Activated T-cell treated with anti-CD3 and anti-CD28 coated beads for 4 hours (primary cell): ENCODE measurements at regions not wholly inside any gene's neighbourhood (a gene's known extent, or its start where the extent isn't known, plus 50 kb on each side); places are given as distances from the start of the nearest gene placed in this dataset.
"Not testable (repeated sequence)": the region's sequence is repeated elsewhere in the genome, so short reads cannot be mapped to it uniquely, and the experiment has no call there.

Experiments used
- DNase-seq: peaks from one replicate; pipeline ENCODE4 v3.0.0-alpha.2; 2020

DNA sequence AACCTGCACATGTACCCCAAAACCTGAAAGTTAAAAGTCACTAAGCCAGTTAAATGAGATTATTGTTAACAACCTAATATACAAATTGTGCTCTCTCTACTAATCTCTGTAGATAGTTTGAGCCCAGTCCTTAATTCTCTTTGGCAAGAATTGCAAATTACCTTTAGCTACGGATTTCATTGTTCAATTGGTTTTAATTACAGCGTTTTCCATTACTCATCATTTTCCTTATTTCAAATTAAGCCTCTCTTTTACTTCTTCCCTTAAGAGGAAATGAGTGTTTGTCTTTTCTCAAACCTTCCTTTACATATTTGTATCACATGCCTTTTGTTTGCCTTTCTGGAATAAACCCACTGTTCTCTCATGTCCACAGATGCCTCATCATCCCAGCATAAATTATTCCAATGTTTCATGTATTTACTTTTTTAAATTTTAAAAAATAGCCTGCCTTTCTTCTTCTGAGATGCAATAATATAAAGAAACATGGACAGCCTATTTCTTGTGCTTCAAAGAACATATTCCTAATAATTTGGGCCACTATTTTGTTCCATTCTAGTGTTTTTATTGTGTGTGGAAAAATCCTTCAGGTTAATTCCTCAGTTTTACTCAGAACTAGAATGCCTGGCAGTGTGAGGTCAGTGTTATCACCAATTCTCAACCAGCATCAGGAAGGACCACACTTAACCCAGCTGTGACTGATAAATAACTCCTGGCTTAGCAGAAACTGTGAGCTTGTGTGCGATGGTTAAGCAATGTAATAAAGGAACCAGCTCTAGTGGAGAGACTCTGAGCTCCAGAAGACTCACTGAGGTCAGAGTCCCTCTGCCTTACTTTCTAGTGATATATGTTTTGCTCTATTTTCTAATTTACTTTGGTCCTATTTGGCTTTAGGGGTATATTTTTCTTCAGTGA lies 600.5 kb downstream of the LTN1 start:
- DNase-seq, result no peak

DNA sequence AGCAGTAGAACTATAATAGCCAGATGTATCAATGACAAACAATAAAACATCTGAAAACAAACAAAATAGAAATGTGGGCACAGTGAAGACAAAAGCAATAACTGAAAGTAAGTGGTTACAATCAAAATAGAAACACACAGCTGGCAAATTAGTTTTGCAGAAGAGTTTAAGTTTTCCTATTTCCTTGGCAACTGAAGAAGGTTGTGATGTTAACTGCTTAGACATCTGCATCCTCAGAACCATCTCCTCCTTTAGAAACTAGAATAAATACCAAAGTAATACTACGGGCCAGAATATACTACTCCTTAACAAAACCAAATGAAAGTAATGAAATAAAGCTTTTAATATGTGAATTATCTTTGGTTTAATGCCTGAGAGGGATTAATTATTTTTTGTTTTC lies 605.5 kb downstream of the LTN1 start:
- DNase-seq, result no peak

DNA sequence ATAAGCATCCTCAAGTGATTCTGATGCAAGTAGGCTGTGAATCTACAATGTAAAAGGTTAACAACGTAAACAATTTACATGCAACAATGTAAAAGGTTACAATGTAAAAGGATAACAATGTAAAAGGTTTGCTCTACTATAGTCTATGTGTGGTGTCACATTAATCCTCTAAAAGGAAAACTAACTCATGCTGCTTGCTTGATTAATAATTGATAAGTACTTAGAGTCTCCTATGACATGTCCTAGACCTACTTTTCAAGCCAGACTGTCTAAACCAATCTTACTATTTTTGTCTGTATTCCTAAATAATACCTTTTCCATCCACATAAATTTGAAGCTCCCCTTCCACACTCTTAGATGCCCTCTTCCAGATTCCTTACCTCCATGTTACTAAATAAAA lies 606.8 kb downstream of the LTN1 start:
- no peak for DNase-seq

GRCh38 chr21:28381000-28381745 lies 611.5 kb downstream of the LTN1 start:
- not testable (repeated sequence) for DNase-seq

GRCh38 chr21:28380241-28380640 lies 612.4 kb downstream of the LTN1 start:
- no peak for DNase-seq

DNA sequence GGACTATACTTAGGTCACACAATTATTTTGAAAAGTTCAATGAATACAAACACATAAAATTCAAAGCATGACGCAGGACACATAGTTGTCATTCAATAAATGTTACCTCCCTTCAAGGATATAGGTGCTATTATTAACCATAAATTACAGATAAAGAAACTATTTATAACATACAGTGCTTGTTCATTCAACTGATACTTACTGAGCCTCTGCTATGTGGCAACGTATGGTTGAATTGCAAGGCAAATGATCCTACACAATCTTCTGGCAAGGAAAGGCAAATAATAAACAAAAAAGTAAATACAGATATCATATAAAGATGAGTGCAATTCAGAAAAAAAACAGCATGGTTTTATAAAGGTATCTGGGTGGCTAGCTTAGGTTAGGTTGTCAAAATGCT lies 614.7 kb downstream of the LTN1 start:
- DNase-seq, result no peak

DNA sequence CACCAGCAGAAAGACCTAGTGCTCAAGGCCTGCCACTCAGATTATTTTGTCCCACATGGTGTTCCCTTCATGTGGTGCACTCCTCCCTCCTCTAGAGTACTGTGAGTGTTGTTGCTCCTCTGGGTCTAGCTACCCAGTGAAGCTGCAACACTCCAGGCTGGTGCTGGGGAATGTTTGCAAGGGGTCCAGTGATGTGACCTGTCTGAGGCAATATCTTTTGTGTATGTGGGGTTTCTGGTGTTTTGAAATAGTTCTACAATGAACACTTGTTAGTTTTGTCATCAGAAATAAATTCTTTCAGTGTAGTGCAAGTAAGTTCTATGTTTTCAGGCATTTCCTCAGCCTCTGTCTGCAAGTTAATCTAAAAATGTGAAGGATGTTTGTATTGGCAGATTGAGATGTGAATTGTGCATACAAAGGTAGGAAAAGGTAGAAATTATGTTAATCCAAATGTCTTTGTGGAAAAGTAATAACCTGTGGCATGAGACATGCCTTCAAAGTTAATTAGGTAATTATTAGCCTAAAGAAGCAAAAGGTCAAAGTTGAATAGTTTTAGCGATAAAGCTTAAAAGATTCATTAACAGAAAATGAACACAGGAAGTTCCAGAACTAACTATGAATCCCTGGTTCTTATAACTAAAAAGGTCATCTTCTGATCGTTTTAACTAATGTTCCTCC lies 616.8 kb downstream of the LTN1 start:
- DNase-seq, result no peak

DNA sequence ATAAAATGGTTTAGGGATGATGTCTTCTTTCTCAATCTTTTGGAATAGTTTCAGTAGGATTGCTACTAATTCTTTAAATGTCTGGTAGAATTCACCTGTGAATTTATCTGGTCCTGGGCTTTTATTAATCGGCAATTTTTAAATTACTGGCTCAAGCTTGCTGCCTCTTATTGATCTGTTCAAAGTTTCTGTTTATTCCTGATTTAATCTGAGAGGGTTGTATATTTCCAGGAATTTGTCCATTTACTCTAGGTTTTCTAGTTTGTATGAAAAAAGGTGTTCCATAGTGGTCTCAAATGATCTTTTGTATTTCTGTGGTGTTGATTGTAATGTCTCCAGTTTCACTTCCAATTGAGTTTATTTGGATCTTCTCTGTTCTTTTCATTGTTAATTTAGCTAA lies 617.8 kb downstream of the LTN1 start:
- DNase-seq, result no peak

DNA sequence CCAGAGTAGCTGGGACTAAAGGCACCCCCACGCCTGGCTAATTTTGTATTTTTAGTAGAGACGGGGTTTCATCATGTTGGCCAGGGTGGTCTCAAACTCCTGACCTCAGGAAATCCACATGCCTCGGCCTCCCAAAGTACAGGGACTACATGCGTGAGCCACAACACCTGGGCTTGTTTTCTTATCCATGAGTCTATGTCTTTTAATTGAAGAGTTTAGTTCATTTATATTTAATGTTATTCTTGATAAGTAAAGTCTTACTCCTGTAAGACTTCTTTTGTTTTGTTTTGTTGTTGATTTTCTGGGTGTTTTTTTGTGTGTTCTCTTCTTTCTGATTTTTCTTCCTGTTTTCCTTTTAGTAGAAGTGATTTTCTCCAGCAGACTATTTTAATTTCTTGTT lies 621.0 kb downstream of the LTN1 start:
- DNase-seq, result no peak

DNA sequence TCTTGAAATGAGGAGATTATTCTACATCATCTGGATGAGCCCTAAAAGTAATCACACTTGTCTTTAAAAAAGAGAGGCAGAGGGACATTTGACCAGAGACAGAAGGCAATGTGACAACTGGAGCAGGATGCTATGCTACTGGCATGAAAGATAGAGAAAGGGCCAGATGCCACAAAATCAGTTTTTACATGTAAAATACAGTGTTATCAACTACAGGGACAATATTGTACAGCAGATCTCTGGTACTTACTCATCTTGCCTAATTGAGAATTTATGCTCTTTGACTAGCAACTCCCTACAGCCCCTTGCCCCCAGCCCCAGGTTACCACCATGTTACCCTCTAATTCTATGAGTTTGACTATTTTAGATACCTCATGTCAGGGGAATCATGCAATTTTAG lies 633.4 kb downstream of the LTN1 start:
- DNase-seq, result no peak

DNA sequence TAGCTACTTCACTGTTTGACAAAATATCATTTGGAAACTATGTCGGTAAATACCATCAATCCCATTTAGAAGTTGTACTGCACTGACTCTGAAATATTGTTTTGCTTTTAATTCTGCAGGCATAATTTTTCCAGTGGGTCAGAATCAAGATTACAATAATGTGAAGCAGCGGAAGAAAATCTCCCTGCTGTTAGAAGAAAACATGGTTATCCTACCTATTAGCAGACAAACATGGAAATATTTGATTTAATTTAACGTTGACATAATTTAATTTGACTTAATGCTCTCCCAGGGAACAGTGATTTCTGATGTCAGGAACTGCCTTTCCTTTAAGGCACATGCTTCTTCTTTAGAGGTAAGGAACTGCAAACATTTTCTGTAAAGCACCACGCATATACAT lies 634.0 kb downstream of the LTN1 start:
- no peak for DNase-seq

- no peak for DNase-seq
Measured at GRCh38 chr21:28358170-28358569, 634.5 kb downstream of the LTN1 start.

- no peak for DNase-seq
Measured at GRCh38 chr21:28357743-28358142, 634.9 kb downstream of the LTN1 start.

DNA sequence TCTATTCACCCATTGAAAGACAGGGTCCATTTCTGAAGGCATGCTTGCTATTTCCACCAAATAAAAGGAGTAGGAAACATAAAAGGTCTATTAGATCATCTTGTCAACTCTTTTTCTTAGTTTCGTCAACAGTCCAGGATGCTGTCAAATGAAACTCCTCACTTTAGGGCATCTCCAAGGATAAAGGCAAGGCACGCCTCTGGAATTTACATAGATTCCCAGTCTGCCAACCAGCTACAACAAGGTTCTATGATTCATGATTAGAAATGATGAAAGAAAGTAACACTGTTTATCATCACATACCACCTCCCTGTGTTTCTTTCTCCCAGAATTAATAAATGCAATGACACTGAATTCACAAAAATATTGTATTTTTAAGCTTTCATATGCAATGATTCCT lies 636.3 kb downstream of the LTN1 start:
- DNase-seq, result no peak

DNA sequence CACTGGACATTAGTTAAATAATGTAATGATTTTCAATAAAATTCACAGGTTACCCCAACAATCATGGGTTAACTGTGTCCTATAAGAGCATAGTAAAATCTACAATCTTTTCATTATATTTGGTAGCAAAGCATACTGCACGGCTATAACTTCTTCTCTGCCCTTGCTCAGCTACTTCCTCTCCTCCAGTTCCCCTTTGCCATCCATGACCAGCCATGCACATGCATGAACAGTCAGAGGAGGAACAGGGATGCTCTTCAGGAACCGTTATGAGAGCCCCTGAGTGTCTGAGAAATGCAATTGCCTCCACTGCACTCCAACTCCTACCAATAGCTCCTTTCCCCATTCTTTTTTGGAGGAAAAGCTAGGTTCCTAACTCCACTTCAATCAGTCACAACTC lies 646.7 kb downstream of the LTN1 start:
- DNase-seq, result no peak

DNA sequence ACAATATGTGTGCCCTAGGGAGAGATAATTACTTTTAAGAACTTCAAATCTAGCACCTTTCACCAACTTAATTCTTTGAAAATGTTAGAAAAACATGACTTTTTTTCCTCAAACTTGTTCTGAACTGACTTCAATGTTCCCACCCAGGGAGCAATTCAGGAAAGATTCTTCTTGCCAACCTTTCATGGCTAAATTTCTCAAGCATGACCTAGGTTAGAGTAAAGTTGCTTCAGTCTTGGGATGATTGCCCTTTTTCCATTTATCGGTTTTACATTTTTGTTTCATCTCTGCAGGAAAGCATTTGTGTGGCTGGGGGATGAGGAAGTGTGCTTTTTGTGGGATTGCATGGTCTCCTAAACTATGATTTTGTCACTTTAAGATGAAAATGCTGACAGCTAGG lies 647.7 kb downstream of the LTN1 start:
- no peak for DNase-seq

DNA sequence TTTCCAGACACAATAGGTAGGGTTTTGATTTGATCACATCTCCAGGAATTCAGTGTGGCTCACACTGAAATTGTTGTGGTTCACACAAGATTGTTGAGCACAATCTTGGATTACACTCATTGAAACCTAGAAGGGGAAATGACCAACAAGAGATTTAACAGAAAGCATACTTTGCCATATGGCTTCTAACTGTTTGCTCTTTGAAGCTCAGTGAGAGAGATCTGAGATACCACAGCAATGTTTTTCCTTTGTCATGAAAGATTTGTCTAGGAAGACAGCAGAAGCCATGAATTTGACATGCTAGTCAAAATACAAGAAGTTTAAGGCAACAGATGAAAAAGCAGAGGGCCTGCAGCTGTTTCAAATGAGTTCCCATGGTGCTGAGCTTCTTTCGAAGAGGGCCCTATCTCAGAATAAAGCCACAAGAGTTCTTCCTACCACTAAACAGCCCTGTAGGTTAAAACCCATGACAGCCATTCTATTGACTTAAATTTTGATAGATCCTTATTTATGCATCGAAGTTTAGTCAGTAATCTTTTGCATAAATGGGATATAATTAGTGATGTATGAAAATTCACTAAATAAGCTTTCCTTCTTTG lies 650.4 kb downstream of the LTN1 start:
- no peak for DNase-seq

GRCh38 chr21:28339403-28339802 lies 653.3 kb downstream of the LTN1 start:
- no peak for DNase-seq

GRCh38 chr21:28338701-28339305 lies 653.9 kb downstream of the LTN1 start:
- no peak for DNase-seq

- DNase-seq, result no peak
Measured at GRCh38 chr21:28337315-28337714, 655.4 kb downstream of the LTN1 start.

DNA sequence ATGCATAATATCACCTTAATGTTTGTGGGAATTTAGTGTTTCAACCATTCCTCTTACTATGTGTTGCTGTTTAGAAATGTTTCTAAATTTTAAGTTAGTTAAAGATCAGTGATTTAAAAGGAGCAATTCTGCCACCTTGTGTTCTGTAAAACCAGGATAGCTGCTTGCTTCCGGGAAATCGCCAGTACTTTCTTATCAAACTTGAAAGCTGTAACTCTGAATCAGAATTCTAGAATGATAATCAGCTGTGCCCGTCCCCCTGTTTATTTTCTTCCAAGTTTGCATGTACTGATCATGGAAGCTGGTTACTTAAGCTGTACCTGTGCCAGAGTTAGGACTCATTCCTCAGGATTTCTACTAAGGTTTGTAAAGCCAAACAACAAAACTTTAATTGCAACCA lies 656.4 kb downstream of the LTN1 start:
- no peak for DNase-seq

DNA sequence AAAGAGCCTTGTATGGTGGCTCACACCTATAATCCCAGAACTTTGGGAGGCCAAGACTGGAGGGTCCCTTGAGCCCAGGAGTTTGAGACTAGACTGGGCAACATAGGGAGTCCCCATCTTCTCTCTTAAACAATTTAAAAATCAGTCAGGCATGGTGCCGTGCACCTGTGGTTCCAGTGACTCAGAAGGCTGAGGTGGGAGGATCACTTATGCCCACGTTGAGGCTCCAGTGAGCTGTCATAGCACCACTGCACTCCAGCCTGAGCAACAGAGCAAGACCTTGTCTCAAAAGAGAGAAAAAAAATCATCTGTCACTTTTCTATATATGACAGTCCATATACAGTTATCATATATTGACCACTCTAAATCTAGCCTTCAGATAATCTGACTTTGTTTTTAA lies 658.3 kb downstream of the LTN1 start:
- DNase-seq, result no peak

DNA sequence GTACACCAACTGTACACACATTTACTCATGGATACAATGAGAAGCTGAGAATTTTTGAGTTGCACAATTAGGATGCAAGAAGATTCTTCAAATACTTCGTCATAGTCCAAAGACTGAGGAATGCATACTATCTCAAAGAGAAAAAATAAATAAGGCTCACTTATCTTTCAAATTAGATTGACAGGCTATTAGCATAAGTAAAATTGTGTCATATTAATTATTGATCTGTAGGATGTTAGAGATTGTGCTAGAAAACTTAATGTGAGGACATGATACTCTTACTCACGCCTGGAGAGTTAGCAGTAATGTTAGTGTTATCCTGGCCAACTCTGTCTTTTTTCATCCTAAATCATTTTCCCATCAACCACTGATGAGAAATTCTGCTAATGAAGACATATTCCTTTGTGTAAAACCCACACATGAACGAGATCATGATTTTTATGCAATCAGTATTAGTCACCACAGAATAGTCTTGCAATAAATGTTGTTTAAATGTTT lies 659.0 kb downstream of the LTN1 start:
- no peak for DNase-seq
